ENCODE measurements at regions not wholly inside any gene's neighbourhood (a gene's known extent, or its start where the extent isn't known, plus 50 kb on each side); places are given as distances from the start of the nearest gene placed in this dataset.
"Not testable (repeated sequence)": the region's sequence is repeated elsewhere in the genome, so short reads cannot be mapped to it uniquely, and the experiment has no call there.

DNA sequence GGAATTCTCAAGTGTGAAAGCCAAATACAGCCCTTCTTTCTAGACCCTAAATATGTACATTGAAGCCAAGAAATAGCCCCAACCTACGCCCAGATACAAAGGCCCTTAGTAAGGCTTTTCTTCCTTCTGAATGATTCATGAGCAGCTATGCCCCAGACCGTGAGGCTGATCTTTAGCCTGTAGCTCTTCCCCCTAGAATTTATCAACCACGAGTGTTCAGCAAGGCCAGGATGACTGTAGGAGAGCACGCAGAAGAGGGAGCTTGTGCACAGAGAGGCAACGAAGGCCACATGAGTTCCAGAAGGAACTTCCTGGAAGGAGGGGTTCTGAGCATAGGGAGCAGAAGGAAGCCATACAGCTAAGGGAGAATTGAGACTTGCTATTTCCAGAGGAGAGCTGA lies 53.0 kb upstream of the HABP2 start:
- Histone ChIP-seq H3K36me3 (ENCODE audit: insufficient read depth, low read length, poor library complexity, severe bottlenecking) (no peaks in the 10 kb centered on the region), H3K4me1 (ENCODE audit: insufficient read depth, low read length, poor library complexity, severe bottlenecking) (no peaks in the 10 kb centered on the region), H3K4me3 (ENCODE audit: low read depth, low read length, poor library complexity, severe bottlenecking) (no peak overlapping the region), H3K27me3 (replicated peaks; ENCODE audit: insufficient read depth, low read depth, low read length, poor library complexity) (peaks cover 9% of the 10 kb centered on the region), H3K9me3 (ENCODE audit: low read depth, low read length, poor library complexity, severe bottlenecking) (no peaks in the 10 kb centered on the region), H3K27ac (ENCODE audit: low read depth, low read length, poor library complexity, severe bottlenecking) (no peak overlapping the region)
- intact Hi-C loops (cut with micrococcal nuclease; ENCODE audit: unreplicated experiment), result no loop called here
- no TSS peak for BruUV-seq (replicated peaks)
- no peak for DNase-seq (ENCODE audit: low spot score)
- POLR2A ChIA-PET (ENCODE audit: low non-redundant PET), result no interaction called here
- no peak for TF ChIP-seq EZH2 (IDR thresholded peaks at IDR 0.05; ENCODE audit: borderline replicate concordance, low read depth, low read length, poor library complexity, severe bottlenecking)
- TF ChIP-seq, protein P1, sequence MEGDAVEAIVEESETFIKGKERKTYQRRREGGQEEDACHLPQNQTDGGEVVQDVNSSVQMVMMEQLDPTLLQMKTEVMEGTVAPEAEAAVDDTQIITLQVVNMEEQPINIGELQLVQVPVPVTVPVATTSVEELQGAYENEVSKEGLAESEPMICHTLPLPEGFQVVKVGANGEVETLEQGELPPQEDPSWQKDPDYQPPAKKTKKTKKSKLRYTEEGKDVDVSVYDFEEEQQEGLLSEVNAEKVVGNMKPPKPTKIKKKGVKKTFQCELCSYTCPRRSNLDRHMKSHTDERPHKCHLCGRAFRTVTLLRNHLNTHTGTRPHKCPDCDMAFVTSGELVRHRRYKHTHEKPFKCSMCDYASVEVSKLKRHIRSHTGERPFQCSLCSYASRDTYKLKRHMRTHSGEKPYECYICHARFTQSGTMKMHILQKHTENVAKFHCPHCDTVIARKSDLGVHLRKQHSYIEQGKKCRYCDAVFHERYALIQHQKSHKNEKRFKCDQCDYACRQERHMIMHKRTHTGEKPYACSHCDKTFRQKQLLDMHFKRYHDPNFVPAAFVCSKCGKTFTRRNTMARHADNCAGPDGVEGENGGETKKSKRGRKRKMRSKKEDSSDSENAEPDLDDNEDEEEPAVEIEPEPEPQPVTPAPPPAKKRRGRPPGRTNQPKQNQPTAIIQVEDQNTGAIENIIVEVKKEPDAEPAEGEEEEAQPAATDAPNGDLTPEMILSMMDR (conservative IDR thresholded peaks at IDR 0.05; ENCODE audit: low read depth, low read length), result no peak
- CTCF ChIA-PET, result no interaction called here

DNA sequence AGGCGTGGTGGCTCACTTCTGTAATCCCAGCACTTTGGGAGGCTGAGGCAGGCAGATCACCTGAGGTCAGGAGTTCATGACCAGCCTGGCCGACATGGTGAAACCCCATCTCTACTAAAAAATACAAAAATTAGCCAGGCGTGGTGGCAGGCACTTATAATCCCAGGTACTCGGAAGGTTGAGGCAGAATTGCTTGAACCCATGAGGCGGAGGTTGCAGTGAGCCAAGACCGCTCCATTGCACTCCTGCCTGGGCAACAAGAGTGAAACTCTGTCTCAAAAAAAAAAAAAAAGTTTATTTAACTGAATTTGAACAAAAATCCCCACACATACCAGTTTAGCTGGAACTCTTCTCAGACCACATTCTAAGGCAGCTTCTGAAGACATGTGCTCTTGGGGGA lies 51.8 kb upstream of the HABP2 start:
- CTCF ChIA-PET, result interaction anchor here (0.6 kb wide), 1 partner anchor 34 kb away, joined by 4 read pairs; no protein-coding TSS in a partner anchor
- H3K36me3 ChIP-seq (ENCODE audit: insufficient read depth, low read length, poor library complexity, severe bottlenecking); H3K4me1 ChIP-seq (ENCODE audit: insufficient read depth, low read length, poor library complexity, severe bottlenecking); BruUV-seq (replicated peaks); H3K9me3 ChIP-seq (ENCODE audit: low read depth, low read length, poor library complexity, severe bottlenecking); H3K27ac ChIP-seq (ENCODE audit: low read depth, low read length, poor library complexity, severe bottlenecking); DNase-seq (ENCODE audit: low spot score); H3K27me3 ChIP-seq (replicated peaks; ENCODE audit: insufficient read depth, low read depth, low read length, poor library complexity); H3K4me3 ChIP-seq (ENCODE audit: low read depth, low read length, poor library complexity, severe bottlenecking); POLR2A ChIA-PET (ENCODE audit: low non-redundant PET); intact Hi-C loops (cut with micrococcal nuclease; ENCODE audit: unreplicated experiment): not testable (repeated sequence)
